GM21737 (cell line): ENCODE measurements at regions not wholly inside any gene's neighbourhood (a gene's known extent, or its start where the extent isn't known, plus 50 kb on each side); places are given as distances from the start of the nearest gene placed in this dataset.
"Not testable (repeated sequence)": the region's sequence is repeated elsewhere in the genome, so short reads cannot be mapped to it uniquely, and the experiment has no call there.

Source experiments
- ATAC-seq: cut with Tn5 transposase; IDR thresholded peaks from one replicate; pipeline ENCODE4 v1.9.1; 2021; ENCODE audit warnings: mild to moderate bottlenecking, moderate library complexity; ENCODE audit not compliant: unreplicated experiment

- ATAC-seq, result no peak
Measured at GRCh38 chr17:71055128-71055527, 885.8 kb downstream of the KCNJ2 start.

- ATAC-seq, result no peak
Measured at GRCh38 chr17:71057448-71057847, 888.1 kb downstream of the KCNJ2 start.

- ATAC-seq, result no peak
Measured at GRCh38 chr17:71057938-71058337, 888.6 kb downstream of the KCNJ2 start.

GRCh38 chr17:71063127-71063526, 893.8 kb downstream of the KCNJ2 start:
- no peak for ATAC-seq

- no peak for ATAC-seq
Measured at GRCh38 chr17:71063559-71063958, 894.2 kb downstream of the KCNJ2 start.

- no peak for ATAC-seq
Measured at GRCh38 chr17:71067669-71068407, 898.5 kb downstream of the KCNJ2 start.

- no peak for ATAC-seq
Measured at GRCh38 chr17:71068408-71068750, 899.0 kb downstream of the KCNJ2 start.

GRCh38 chr17:71071041-71071440, 901.7 kb downstream of the KCNJ2 start:
- no peak for ATAC-seq

- ATAC-seq, result no peak
Measured at GRCh38 chr17:71071837-71072236, 902.5 kb downstream of the KCNJ2 start.

- no peak for ATAC-seq
Measured at GRCh38 chr17:71080937-71081336, 911.6 kb downstream of the KCNJ2 start.

- ATAC-seq, result no peak
Measured at GRCh38 chr17:71081666-71082065, 912.3 kb downstream of the KCNJ2 start.

GRCh38 chr17:71084219-71084618, 914.9 kb downstream of the KCNJ2 start:
- ATAC-seq, result no peak

- ATAC-seq, result no peak
Measured at GRCh38 chr17:71084838-71085237, 915.5 kb downstream of the KCNJ2 start.

GRCh38 chr17:71085238-71086033, 916.1 kb downstream of the KCNJ2 start:
- no peak for ATAC-seq

- no peak for ATAC-seq
Measured at GRCh38 chr17:71089431-71089830, 920.1 kb downstream of the KCNJ2 start.

GRCh38 chr17:71098071-71098470, 928.7 kb downstream of the KCNJ2 start:
- no peak for ATAC-seq

GRCh38 chr17:71099003-71099714, 929.8 kb downstream of the KCNJ2 start:
- ATAC-seq, result no peak

- no peak for ATAC-seq
Measured at GRCh38 chr17:71102777-71103176, 933.4 kb downstream of the KCNJ2 start.

GRCh38 chr17:71104225-71104624, 934.9 kb downstream of the KCNJ2 start:
- ATAC-seq, result no peak

- ATAC-seq, result not testable (repeated sequence)
Measured at GRCh38 chr17:71106056-71106455, 936.7 kb downstream of the KCNJ2 start.

- no peak for ATAC-seq
Measured at GRCh38 chr17:71107136-71107535, 937.8 kb downstream of the KCNJ2 start.

- ATAC-seq, result no peak
Measured at GRCh38 chr17:71109697-71110096, 940.4 kb downstream of the KCNJ2 start.
